GM18502 (cell line): ENCODE measurements at regions not wholly inside any gene's neighbourhood (a gene's known extent, or its start where the extent isn't known, plus 50 kb on each side); places are given as distances from the start of the nearest gene placed in this dataset.

Source experiments
- ATAC-seq: cut with Tn5 transposase; IDR thresholded peaks from one replicate; pipeline ENCODE4 v1.9.1; 2021; ENCODE audit warnings: mild to moderate bottlenecking; ENCODE audit not compliant: unreplicated experiment, poor library complexity

DNA sequence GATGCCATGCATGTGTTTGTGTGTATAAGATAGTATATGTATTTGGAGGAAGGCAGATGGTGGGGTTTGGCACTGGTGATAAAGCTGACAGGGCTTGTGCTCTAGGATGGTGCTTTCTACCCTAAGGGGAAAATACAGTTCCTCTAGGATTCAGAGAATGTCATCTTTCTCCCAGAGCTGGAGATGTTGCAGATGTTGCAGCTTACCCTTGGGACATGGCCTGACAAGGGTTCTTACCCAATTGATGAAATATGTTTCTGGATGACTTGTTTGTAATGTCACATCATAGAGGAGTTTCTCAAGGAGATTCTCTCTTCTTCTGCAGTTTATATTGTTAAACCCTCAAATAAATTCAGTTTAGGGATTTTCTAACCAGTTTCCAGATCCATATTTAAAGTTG is 52.5 kb upstream of the PITX2 start:
- ATAC-seq, result no peak

DNA sequence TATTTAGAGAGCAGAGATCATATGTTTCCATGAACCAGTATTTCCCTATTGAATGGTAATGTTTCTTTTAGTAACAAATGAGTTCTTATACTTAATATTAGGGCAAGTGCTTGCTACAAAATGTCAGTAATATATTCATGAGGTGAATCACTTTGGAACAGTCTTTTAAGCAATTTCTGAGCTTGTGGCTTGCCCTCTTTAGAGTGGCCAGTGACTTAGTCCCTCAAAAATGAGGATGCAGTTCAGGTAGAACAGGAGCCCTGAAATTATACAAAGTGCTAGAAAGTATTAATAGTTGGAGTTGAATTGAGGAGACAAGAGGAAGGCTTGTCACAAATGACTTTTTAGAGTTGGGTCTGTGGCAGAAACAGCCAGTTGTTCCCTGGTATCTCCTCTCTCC is 53.4 kb upstream of the PITX2 start:
- ATAC-seq, result no peak

DNA sequence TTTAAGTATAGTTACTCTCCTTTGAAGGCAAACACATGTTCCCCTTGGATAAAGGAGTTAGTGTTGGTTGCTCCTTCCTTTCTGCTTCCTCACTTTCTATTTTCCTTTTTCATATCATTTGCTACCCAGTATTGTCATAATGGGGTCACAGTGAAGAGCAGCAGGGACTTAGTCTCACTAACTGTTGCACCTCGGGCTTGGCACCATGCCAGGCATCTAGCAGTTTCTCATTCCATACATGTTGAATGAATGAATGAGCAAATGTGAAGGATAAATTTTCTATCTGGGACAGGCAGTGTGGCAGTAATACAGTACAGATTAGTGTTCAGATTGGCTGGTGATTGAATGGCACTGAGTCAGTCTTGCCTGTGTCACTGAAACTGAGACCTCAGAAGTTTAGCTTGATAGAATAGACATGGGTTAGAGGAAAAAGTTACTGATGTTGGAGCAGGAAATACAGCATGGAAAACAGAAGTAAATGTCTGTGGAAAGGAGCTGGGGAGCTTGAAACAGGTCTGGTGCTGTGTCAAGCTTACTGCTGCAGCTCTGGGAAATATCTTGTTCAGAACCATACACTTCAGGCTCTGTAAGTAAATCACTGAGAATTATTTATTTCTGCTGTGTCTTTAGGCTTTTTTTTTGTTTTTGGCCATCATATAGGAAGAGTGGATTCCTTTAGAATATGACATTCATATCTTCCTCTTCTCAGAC is 55.8 kb upstream of the PITX2 start:
- no peak for ATAC-seq

DNA sequence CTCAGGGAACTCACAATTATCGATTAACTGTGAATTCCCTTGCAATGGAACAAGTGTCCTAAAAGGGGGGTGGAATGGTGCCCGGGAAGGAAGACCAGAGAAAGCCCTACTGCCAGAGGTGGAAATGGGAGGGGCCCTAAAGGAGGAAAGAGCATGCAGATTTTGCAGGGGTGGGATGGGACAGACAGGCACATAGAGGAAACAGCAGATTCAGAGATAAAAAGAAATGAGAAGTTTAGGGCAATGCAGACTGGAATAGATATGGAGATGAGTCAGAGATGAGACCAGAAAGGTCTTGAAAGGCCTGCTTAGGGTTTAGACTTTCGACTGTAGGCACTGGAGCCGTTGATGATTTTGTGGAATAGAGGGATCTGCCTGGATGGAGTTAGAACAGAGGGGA is 57.4 kb upstream of the PITX2 start:
- ATAC-seq, result no peak

DNA sequence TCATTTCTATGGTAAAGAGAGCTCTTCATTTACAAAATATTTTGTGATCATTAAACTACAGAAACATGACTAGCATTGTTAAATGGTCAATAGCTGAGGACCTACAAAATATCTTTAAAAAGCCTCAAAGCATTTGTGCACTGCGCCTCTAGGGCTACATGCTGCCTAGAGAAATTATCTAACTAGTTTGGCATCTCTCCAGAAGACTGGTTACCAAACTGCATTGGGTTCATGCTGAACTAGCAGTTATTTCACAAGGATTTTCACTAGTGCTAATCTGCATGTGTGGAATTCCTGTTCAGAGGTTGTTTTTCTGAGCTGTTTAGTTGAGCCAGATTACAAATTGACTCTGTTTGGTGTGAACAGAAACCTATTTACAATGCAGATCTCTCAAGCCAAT is 58.5 kb upstream of the PITX2 start:
- no peak for ATAC-seq

DNA sequence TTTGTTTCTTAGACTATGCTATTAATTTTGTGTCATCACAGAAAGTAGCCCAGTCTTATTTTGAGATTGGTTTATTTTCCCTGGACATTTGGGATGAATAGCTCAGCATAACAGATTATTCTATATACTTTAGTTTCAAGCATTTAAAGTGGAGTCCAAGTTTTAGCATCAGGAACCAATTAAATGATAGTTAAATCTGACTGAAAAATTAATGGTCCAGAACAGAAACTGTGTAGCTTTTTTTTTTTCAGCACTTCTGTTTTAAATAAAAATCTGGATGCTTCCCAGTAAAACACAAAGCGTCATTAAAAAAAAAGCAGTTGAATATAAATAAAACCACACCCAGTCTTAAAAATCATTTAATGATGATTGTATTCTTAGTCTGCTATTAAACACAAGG is 59.4 kb upstream of the PITX2 start:
- no peak for ATAC-seq

DNA sequence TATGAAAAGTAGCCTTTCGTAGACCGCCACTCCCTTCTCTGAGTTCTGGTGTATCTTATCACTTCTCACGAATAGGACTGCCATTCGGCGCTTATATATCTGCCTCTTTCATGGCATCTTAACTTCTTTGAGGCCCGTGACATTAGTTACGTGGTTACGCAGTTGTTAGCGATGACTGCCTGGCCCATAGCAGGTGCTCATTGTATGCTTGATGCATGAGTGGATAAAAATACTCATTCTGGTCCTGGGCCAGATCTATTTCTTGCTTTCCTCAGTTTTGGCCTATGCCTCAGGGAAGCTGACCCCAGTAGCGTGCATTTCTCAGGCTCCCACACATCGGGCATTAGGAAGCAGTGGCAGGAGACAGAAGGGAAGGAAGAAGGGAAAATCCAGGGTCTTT is 60.7 kb upstream of the PITX2 start:
- ATAC-seq, result no peak

DNA sequence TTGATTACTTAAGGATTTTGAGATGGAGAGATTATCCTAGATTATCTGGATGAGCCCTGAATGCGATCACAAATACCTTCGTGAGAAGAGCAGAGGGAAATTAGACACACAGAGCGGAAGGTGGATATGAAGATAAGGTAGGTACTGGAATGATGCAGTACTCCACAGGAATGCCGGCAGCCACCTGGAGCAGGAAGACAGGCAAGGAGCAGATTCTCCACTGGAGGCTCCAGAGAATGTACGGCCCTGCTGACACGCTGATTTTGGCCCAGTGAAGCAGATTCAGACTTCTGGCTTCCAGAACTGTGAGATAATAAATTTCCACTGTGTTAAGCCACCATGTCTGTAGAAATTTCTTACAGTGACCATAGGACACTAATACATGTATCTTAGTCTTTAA is 79.4 kb upstream of the PITX2 start:
- ATAC-seq, result no peak

DNA sequence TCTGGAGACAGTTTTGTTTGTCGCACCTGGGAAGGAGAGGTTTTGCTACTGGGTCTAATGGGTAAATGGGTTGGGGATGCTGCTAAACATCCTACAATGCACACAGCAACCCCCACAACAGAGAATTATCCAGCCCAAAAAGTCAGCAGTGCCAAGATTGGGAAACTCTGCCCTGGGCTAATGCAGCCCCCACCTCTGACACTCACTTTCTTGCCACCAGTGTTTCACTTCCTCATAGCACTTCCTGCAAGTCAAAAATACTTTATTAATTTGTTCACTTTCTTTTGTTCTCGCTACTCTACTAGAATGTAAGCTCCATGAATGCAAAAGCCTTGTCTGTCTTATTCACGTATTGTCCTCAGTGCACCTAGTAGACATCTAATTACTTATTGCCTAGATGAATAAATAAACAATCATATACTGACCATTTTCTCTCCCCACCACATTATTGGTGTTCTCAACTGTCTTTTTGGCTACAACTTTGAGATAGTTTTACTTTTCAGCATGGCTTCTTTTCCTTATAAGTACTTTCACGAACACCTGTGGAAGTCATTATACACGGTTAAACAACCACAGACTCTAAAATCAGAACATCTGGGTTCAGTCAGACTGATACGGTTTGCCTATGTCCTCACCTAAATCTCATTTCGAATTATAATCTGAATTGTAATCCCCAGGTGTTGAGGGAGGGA is 82.0 kb upstream of the PITX2 start:
- peak; percentile 80 for ATAC-seq

DNA sequence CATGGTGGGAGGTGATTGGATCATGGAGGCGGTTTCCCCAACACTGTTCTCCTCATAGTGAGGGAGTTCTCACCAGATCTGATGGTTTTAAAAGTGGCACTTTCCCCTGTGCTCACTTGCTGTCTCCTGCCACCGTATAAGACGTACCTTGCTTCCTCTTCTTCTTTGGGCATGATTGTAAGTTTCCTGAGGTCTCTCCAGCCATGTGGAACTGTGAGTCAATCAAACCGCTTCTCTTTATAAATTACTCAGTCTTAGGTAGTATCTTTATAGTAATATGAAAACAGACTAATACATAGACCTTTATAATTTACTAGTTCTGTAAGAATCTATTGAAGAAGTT is 82.5 kb upstream of the PITX2 start:
- ATAC-seq, result peak; percentile 35

DNA sequence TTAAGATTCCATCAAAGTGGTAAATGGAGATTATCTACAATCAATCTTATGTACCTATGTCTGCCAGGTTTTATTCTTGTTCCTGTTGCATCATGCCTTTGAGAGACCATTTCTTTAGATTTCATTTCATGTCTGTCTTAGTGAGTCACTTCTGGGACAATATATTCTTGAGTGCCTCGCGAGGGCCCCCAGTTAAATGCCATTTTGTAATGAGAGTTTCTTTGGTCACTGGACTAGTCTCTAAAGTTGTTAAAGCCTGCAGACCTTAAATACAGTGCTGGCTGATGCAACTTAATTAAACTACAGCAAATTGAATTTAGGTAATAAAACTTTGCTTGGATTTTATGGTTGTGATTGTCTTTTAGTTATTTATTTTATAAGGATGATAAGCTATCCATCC is 87.2 kb upstream of the PITX2 start:
- ATAC-seq, result no peak

DNA sequence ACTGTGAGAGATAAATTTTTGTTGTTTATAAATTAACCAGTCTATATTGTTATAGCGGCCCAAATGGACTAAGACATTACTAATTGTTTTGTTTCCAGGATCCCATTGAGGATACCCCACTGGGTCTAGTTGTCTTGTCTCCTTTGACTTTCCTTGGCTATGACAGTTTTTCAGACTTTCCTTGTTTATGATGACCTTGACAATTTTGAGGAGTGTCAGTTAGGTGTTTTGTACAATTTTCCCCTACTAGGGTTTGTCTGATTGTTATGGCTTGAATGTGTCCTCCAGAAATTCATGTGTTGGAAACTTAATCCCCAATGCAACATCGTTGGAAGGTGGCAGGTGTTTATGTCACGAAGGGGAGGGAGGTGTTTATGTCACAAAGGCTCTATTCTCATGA is 89.6 kb upstream of the PITX2 start:
- no peak for ATAC-seq

DNA sequence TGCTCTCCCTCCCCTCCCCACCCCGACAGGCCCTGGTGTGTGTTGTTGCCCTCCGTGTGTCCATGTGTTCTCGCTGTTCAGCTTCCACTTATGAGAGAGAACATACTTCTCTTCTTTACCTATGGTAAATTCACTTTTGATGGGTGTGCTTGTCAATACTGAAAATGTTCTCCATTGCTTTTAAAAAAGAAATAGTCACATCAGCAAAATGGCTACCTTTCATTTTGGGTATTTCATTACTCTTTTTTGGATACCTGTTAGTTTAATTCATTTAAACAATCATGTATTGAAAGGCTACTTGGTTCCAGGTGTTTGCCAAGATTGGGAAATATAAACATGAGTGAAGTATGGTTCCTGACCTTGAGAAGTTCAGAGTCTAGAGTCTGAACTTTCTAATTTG is 107.4 kb upstream of the PITX2 start:
- ATAC-seq, result no peak

DNA sequence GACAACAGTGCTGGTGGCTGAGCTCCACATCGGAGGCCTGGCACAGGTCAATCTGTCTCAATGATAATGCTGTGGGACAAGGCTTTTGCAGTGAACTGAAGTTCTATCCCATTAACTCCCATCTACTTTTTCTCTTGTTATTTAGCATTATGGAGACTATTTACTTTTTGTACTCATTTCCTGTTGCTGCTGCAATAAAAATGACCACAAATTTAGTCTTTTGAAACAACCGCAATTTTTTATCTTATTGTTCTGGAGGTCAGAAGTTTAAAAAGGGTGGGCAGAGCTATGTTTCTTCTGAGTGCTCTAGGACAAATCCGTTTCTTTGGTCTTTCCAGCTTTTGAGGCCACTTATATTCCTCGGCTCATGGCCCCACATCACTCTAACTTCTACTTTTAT is 111.0 kb upstream of the PITX2 start:
- ATAC-seq, result no peak

DNA sequence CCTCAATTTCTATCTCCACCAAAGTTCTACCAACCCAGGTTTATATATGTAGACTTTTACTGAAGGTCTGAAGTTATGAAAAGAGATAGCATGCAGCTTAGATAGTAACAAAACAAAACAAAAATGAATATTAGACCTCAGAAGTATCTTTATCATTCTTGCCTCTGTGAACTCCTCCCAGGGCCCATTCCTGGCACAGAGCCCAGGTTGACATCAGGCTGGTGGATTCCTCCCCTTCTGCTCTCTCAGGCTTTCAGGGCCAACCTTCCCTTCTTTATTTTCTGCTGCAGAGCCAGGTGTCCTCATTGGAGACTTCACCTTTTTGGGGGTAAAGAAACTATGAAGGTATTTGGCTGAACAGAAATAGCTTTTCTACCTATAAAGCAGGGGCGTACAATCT is 112.8 kb upstream of the PITX2 start:
- ATAC-seq, result no peak

DNA sequence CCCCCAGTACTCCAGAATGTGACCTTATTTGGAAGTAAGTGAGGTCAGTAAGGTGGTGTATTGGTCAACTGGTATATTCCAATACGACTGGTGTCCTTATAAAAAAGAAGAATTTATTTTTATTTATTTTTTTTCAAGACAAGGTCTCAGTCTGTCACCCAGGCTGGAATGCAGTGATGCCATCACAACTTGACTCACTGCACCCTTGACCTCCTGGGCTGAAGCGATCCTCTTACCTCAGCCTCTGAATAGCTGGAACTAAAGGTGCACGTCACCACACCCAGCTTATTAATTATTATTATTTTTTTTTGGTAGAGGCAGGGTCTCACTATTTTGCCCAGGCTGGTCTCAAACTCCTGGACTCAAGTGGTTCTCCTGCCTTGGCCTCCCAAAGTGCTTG is 115.1 kb upstream of the PITX2 start:
- no peak for ATAC-seq

DNA sequence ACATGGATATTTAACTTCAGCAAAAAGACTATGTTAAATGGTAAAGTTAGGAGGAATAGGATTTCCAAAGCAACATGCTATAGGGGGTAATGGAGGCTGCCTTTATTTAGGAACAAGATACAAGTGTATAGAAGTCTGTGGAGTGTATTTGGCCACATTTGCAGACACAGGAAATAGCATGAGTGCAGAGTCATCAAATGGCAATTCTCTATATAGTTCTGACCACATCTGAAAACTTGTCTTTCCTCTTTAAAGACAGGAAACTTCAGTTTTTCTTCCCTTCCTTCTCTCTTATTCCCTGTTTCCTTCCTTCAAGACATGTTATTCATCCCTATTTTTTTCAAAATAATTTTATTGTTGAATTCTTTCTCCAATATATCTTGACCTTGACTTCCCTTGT is 119.3 kb upstream of the PITX2 start:
- no peak for ATAC-seq

DNA sequence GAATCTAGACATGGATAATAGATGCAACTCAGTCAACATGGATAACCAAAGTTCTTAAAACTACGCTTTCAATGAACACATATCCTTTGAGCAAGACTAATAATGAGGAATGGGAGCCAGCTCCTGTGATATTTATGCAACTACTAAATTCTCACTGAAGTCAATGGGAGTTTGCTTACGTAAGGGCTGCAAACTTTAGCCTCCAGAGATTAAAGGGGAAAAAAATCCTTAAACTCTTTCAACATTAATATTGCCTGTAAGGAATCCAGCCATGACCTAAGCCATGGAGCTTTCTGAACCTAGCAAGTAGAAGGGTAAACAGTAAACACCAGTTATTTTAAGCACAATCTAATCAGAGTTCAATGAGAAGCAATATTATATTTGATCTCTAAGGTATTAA is 125.2 kb upstream of the PITX2 start:
- no peak for ATAC-seq

DNA sequence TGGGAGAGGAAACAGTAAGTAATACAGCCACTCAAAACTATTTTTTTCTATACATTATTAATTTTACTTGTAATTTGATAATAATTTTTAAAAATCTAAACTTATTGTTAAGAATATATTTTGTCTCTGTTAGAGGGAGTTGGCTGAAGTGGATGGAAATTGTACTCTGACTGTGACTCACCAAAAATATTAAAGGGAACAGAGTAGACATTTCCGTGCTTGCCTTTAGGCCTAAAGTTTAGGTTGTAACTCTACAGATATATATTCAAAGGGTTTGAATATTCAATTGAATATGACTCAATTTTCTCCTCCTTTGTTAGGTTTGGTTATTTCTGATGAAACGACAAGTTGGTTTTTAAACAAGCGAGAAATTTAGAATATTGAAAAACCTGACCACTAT is 128.3 kb upstream of the PITX2 start:
- no peak for ATAC-seq

DNA sequence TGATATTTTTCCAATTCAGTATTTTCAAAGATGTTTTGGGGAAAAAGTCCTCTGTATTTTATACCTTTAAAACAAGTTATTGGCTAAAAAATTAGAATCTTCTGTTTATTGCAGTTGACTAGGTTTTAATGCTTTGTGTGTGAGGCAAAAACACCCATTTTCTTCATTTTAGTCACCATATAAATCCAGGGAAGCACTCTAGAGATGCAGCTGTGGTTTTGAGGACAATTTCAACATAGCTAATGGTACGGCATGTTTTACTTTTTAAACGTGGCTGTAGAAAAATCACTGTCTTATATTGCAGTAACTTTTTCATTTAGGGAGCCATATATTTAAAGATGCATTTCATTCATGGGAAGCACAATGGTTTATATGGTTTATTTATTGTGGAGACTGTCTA is 129.1 kb upstream of the PITX2 start:
- no peak for ATAC-seq

DNA sequence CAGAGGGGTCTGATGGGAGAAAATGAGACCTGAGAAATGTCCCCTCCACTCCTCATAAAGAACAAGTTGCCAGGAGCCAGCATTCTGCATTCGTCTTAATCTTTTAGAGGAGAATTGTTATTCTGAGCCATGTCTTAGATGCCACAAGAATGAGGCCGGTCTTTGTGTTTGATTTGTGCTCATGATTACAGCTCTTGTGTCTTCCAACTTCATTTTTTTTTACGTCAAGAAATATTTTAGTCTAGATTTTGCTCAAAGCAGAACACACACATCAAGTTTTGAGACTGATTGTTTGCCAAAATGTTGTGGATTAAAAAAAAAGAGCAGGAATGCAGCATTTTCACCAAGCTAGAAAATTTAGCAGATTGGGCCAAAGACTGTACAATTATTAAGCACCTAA is 130.6 kb upstream of the PITX2 start:
- ATAC-seq, result no peak

DNA sequence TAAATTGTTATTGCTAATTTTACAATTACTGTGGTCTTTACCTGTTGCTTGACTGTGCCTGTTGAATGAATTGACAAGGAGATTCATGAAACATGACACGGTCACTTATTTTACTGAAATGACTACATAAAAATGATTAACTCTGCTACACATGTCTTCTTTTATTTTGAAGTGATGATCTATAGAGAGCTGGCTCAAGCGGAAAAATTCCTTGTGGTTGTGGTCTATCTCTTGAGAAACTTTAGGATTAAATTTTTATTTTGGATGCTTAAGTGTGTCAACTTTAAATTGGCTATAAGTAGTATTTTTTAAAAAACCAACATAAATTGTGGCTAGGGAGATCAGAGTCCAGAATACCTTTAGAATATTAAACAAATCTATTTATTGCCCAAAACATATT is 131.8 kb upstream of the PITX2 start:
- no peak for ATAC-seq
